GM21360 (cell line): ENCODE measurements at regions not wholly inside any gene's neighbourhood (a gene's known extent, or its start where the extent isn't known, plus 50 kb on each side); places are given as distances from the start of the nearest gene placed in this dataset.

ENCODE experiments used
- ATAC-seq: cut with Tn5 transposase; IDR thresholded peaks from one replicate; pipeline ENCODE4 v1.9.1; 2021; ENCODE audit warnings: mild to moderate bottlenecking, moderate library complexity; ENCODE audit not compliant: unreplicated experiment

DNA sequence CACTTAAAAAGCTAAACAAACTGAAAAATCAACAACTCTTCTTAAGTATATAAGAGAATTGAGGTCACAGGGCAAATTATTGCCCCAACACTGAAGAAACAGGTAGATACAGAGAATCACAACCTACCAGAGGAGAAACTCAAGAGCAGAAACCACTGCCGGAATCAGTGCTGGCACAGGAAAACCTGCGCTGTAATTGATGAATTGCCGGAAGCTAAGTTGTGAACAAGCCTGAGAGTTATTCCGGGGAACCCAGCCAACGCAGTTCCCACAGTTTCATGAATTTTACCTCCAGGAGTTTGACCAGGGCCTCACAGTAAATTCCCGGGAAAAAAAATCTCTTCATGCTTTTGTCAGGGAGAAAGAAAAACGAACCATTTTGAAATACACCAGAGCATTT, 657.1 kb upstream of the BRINP3 start:
- no peak for ATAC-seq

DNA sequence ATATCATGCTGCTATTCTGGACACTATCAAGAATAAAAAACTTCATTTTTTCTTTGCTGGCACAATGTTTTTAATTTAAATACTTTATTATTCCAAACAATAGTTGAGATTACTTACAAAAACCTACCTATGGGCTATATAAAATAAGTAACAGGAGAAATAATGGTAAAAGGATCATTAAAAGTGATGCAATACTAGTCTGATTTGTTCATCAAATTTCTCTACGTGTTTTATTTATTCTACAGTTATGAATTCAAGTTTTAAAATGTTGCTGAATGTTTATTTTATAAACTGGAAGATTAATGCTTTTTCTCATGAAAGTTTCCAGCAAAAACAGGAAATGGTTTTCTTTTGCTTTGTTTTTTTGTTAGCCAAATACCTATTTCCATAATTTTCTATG, 662.4 kb upstream of the BRINP3 start:
- ATAC-seq: no peak

DNA sequence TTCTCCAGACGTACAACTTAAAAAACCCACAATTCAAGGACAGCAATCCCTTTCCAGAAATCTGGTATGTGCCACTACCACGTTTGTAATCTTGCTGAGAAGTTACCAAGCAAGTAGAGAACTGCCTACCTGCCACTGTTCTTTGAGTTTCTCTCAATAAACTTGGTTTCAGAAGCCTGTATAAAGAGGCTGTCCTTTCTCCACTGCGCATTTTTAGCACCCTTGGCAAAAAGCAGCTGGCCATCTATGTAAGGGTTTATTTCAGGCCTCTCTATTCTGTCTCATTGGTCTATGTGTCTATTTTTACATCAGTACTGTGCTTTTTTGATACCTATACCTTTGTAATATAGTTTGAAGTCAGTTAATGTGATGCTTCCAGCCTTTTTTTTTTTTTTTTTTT, 665.1 kb upstream of the BRINP3 start:
- no peak for ATAC-seq

DNA sequence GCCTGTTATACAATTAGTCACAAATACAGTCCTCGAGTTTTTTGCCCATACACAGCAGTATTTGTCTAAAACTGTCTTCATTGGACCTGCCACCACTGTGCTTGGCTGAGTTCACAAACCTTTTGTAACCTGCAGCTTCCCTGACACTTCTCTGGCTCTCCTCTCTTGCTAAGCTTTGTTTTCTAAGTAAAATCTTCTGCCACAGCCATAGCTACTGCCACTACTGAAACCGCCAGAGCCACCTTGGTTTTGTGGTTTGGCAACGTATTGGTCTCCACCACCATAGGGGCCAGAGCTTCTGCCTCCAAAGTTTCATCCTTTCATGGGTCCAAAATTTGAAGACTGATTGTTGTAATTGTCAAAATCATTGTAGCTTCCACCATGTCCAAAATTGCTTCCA, 668.2 kb upstream of the BRINP3 start:
- no peak for ATAC-seq

DNA sequence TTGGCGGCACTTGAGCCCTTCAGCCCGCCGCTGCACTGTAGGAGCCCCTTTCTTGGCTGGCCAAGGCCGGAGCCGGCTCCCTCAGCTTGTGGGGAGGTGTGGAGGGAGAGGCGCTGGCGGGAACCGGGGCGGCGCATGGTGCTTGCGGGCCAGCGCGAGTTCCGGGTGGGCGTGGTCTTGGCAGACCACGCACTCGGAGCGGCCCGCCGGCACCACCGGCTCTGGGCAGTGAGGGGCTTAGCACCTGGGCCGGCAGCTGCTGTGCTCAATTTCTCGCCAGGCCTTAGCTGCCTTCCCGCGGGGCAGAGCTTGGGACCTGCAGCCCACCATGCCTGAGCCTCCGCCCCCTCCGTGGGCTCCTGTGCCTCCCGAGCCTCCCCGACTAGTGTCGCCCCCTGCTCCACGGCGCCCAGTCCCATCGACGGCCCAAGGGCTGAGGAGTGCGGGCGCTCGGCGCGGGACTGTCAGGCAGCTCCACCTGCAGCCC, 673.7 kb upstream of the BRINP3 start:
- ATAC-seq: no peak

DNA sequence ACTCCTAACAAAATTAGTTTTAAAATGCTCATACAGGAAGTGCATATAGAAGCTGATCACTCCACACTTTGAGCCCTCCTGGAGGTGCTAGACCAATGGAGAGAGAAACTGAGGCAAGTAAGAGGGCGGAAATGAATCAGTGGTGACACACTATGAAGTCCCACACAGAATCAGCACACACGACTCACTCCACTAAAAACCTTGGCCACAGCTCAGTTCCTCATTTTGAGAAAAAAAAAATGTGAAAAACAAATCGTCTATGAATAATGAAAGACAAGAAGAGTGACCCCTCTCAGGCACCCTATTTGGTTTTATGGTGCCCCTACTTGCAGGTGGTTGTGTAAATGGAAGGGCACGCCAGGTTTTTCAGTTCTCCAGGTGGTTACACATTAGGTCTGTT, 675.1 kb upstream of the BRINP3 start:
- ATAC-seq: no peak

DNA sequence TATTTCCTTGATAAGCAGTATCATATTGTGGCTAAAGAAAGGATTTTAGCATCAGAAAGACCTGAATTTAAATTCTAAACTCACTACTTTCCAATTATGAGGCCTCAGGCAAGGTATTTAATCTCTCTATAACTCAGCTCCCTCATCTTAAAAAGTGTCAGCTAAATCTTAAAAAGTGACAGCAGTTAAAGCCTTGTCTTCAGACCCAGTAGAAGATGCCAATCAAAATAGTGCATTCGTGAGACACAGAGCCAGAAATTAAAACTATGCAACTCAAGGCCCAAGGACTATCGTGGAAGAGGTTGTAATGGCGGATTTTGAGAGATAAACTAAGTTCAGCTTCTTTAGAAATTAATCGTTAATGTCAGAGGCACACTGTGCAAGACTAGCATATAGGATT, 677.5 kb upstream of the BRINP3 start:
- ATAC-seq: no peak

DNA sequence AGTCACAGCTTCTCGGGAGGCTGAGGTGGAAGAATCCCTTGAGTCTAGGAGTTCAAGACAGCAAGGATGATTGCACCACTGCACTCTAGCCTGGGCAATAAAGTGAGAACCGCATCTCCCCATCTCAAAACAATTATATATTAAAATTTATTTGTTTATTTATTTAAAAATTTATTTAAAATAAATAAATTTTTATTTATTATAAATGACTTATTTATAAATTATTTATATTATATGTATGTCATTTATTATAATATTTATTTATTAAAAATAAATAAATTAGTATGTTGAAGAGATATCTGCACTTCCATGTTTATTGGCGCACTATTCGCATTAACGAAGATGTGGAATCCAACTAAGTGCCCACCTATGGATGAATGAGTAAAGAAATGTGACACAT, 683.2 kb upstream of the BRINP3 start:
- ATAC-seq: no peak

DNA sequence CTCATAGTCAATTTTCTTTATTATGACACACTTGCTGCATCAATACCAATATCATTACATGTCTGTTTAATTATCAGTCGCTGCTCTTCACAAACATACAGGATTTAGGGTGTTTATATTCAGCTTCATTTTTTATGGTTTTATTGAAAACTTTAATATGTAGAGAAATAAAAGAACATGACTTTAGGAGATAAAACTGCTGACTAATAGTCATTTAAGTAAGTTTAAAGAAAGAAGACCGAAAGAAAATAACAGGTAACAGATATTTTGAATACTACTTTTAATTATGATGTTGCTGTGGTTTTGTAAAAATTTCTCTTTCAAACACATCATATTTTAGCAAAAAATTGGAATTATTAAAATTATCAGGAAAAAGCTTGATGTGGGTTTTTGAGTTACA, 685.1 kb upstream of the BRINP3 start:
- no peak for ATAC-seq

DNA sequence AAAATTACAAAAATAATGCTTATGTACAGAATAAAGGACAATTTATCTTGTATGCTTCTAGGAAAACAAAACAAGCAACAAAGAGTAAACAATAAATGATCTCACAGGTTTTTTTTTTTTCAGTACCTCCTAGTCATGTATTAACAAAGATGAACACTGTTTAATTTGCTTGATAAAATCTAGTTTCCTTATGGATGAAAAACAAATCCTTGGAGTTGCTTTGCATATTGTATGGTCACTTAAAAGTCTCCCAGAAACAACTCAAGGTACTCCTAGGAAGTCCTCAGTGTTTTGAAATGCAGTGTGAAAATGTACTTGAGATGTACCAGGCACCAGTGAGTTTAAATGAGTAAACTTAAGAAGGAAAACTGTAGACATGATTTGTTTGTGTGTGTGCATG, 686.0 kb upstream of the BRINP3 start:
- no peak for ATAC-seq

DNA sequence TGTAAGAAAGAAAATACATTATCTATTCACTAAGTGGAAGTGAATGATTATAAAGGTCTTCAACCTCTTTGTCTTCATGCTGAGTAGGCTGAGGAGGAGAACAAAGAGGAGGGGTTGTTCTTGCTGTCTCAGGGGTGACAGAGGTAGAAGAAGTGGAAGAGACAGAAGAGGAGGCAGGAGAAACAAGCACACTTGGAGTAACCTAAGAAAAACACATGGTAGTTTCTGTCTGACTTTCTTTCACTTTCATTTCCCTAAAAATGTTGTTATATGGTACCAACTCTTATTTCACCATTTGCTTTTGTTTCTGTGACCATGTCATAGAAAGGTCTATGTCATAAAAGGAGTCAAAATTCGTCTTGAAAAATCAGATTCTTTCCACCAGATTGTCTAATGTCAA, 696.6 kb upstream of the BRINP3 start:
- ATAC-seq: peak; percentile 99

DNA sequence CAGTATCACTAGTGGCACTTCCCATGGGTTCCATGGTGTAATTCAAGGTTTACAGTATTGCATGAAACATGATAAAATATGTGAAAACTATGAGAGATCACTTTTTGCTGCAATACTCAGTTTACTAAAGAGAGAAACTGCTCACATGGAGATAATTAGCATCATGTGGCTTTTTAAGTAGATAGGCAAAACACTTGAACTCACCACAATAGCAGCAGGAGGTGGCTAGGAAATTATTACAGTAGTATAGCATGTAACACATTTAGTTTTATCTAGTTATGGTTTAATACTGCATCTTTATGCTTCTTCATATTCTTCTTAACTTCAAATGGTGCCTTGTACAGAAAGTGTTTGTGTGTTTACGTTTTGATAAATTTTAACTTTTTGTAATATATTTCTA, 698.5 kb upstream of the BRINP3 start:
- no peak for ATAC-seq

DNA sequence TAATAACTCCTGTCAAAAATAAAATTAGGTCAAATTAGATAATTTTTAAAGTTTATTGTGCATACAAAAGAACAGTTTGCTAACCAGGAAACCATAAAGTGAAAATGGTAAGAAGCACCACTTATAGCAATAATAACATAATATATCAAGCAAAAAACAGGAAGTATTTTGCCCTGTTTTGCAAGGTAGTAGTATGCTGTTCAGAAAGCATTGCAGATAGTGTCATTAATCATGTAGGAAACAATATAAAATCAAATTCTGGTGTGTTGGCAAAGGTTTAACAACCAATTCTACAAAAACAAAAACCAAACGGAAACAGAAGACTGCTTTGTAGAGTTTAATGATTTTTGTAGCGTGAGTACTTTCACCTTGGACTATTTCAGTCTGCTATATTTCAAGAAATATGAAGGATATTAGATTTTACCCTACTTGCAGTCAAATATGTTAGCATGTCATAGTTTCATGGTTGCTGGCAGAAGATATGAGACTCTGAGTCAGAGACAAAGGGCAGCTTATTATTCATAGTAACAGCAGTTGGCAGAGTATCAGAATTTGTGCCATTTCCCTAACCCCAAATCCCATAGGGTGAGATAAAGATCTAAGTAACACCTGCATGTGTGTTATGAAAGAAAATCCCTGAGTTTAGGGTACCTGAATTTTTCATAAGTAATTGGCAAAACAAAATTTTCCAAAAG, 729.0 kb upstream of the BRINP3 start:
- no peak for ATAC-seq

DNA sequence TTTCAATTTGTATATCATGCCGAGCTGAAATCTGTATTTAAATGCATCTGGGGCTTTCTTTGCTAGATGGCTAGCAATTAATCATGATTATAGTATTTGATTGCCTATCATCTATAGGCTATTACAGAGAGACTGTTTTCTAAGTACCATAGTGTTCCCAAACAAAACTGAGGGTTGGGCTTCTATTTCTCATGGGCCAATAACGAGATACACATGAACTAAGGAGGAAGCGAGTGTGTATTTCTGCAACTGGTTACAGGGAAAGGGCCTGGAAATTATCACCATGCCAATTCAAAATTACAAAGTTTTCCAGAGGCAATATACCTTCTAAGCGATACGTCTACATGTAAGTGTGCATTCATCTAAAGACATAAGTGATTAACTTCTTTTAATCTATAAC, 744.5 kb upstream of the BRINP3 start:
- ATAC-seq: no peak

DNA sequence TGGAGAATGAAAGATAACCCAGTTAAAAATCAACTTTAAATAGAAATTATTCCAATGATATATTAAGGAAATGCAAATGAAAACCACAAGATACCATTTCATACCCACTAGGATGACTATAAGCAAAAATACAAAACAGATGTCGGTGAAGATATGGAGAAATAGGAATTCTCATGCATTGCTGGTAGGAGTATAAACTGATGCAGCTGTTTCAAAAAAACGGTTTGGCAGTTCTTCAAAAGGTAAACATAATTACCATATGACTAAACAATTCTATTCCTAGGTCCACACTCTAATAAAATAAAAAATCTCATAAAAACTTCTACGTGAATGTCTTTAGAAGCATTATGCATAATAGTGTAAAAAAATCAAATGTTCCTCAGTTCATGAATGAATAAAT, 763.3 kb upstream of the BRINP3 start:
- ATAC-seq: no peak

DNA sequence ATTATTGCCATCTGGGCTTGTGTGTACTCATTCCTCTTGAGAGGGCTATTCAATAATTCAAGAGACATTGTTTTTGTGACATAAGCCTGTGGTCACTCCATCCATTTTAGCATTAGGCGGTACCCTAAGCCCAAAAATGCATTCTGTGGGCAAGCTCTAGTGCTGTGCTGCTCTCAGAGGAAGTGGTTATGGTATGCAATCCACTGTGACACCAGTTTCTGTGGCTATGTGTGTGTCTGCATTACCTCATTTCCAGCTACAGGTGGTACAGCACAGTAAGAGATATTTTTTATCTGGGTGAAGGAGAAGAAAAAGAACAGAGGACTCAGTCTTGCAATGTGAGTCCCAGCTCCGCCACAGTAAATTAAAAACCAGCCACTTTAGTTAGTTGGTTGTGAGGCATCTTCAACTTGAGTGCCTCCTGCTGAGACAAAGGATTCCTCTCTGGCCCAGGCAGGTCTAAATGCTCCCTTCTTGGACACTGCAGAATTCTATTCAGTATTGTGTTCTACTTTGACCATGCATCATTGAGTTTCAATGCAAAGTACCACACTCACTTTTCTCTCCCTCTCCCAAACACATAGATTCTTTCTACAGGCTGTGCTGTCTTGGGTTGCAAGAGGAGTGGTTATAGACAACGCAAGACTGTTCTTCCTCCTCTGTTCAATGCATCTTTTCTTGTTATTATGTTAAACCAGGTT, 777.8 kb upstream of the BRINP3 start:
- no peak for ATAC-seq

DNA sequence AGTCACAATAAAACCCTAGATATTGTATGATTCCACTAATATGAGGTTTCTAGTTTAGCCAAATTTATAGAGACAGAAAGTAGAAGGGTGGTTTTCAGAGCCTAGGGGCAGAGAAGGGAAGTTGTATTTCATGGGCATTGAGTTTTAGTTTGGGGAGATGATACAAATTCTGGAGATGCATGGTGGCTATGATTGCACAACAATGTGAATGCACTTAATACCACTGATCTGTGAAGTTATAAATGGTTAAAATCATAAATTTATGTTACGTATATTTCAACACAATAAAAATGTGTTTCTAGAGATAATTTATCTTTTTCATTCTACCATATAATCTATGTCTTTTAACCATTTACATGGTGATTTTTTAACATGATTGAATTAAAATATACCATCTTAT, 779.3 kb upstream of the BRINP3 start:
- ATAC-seq: no peak

DNA sequence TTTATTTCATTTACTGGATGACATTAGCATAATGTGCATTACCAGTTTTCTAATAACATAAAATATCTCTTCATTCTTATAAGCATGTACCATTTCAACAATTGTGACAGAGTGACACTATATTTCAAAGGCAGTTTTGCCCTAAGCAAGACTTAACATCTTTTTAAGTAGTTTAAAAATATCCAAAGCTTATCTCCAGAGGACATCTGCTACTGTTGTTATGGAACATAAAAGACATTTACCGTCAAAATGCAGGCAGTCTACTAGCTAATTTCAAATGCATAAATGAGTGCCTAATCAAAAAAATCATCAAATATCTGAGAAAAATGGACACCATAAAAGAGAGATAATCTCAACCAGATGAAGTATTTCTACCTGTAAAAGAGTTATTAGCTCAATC, 782.4 kb upstream of the BRINP3 start:
- no peak for ATAC-seq

DNA sequence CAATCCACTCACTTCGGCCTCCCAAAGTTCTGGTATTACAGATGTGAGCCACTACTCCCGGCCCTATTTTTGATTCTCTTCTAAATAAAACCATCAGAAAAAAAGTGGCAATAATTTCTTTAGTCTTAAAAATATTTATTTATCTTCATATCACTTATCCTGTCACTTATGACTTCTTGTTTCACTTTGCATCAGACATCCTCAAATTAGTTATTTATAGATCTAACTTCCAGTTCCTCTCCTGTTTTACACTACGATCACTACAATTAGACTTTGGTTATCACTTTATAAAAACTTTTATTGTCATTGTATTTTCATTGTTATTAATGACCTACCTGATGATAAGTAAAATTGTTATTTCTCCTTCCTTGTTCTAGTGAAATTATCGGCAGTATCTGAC, 783.4 kb upstream of the BRINP3 start:
- ATAC-seq: no peak

DNA sequence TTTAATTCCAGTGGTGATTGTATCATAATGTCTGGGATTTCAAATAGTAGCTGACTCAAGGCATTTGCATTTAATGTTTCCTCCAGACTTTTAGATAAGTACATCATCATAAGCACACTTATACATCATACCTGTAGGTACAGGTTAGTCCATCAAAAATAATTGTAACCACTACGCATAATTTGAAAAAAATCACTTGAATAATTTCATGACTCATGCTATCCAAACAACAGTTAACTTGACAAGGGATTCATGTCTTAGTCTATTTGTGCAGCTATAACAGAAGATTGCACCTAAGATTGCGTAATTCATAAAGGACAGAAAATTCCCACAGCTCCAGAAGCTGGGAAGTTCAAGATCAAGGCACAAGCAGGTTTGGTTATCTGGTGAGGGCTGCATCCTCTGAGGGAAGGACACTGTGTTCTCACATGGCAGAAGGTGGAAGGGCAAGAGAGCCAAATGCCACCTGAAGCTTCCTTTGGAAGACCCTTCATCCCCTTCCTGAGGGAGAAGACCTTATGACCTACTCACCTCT, 801.7 kb upstream of the BRINP3 start:
- ATAC-seq: no peak

DNA sequence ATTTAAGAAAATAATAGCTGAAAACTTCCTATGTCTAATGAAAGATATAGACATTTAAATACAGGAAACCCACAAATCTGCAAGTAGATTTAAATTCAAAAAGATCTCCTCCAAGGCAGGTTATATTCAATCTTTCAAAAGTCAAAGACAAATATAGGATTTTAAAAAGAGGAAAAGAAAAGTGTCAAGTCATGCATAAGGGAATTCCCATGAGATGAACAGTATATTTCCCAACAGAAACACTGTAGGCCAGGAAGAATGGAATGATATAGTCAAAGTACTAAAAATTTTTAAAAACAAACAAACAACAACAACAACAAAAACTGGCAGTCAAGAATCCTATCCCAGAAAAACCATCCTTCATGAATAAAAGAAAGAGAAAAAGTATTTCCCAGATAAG, 806.5 kb upstream of the BRINP3 start:
- ATAC-seq: no peak

DNA sequence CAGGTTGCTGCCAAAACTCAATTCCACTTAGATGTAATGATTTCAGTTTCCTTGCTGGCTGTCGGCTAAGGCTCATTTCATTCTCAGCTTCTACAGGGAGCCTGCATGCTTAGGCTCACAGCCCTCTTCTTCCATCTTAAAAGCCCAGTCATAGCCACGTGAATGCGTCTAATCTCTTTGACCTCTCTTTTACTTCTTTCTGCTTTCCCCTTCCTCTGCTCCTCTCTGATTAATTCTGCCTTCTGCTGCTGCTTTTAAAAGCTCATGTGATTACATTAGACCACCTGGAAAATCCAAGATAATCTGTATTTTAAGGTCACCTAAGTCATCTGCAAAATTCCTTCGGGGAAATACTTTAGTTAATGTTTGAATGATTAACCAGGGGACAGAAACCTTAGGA, 812.8 kb upstream of the BRINP3 start:
- ATAC-seq: no peak

DNA sequence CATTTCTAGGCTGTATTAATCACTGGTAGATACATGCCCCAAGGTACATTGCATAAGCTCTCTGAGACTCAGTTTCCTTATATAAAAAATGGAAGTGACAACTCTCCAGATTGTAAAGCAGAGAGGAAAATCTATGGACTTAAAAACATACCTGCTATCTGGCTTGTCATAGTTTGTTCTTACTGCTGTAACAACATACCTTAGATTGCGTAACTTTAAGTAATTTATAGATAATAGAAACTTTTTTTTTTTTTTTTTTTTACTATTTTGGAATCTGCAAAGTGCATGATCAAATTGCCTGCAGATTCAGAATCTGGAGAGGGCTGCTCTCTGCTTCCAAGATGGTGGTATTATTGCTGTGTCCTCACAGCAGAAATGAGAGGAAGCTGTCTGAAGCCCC, 827.7 kb upstream of the BRINP3 start:
- ATAC-seq: no peak
